ENCODE measurements at regions not wholly inside any gene's neighbourhood (a gene's known extent, or its start where the extent isn't known, plus 50 kb on each side); places are given as distances from the start of the nearest gene placed in this dataset.

DNA sequence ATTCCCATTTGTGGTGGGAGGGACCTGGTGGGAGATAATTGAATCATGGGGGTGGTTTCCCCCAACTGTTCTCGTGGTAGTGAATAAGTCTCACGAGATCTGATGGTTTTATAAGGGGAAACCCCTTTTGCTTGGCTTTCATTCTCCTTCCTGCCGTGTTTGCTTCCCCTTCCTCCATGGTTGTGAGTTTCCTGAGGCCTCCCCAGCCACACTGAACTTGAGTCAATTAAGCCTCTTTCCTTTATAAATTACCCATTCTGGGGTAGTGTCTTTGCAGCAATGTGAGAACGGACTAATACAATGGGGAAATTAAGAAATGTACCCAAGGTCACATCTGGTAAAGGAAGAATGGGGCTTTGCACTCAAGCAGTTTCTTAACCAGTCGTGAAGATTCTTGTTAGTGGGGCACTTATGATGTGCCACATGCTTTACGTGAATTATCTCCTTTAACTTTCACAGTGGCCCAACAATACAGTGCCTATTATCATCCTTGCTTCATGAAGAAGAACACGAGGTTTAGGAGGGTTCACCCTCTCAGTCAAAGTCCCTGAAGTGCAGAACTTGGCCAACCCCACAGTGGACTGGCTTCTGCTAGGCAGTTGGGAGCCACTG lies 234.3 kb downstream of the EFCAB11 start:
- Histone ChIP-seq H3K4me3 (no peak overlapping the region), H3K4me1 (peaks cover 0 to 65% (median 0%) of the 10 kb centered on the region in 12 donors), H3K36me3 (no peaks in the 10 kb centered on the region), H3K9me3 (no peaks in the 10 kb centered on the region), H3K27me3 (no peaks in the 10 kb centered on the region), H3K27ac (peak overlapping the region in 3 of 12 donors; percentile 24 to 93 (median 50))
- DNase-seq (no peak), ATAC-seq (no peak)
- intact Hi-C loops (cut with DNase I), result no loop called here
- 65 to 82% (median 77%) methylated on average over 7 of the region's 7 CpGs for WGBS, 4 donors
- TF ChIP-seq POLR2A (IDR thresholded peaks at IDR 0.05), result no peak
- TF ChIP-seq, protein P1, sequence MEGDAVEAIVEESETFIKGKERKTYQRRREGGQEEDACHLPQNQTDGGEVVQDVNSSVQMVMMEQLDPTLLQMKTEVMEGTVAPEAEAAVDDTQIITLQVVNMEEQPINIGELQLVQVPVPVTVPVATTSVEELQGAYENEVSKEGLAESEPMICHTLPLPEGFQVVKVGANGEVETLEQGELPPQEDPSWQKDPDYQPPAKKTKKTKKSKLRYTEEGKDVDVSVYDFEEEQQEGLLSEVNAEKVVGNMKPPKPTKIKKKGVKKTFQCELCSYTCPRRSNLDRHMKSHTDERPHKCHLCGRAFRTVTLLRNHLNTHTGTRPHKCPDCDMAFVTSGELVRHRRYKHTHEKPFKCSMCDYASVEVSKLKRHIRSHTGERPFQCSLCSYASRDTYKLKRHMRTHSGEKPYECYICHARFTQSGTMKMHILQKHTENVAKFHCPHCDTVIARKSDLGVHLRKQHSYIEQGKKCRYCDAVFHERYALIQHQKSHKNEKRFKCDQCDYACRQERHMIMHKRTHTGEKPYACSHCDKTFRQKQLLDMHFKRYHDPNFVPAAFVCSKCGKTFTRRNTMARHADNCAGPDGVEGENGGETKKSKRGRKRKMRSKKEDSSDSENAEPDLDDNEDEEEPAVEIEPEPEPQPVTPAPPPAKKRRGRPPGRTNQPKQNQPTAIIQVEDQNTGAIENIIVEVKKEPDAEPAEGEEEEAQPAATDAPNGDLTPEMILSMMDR (IDR thresholded peaks at IDR 0.05), result no peak

DNA sequence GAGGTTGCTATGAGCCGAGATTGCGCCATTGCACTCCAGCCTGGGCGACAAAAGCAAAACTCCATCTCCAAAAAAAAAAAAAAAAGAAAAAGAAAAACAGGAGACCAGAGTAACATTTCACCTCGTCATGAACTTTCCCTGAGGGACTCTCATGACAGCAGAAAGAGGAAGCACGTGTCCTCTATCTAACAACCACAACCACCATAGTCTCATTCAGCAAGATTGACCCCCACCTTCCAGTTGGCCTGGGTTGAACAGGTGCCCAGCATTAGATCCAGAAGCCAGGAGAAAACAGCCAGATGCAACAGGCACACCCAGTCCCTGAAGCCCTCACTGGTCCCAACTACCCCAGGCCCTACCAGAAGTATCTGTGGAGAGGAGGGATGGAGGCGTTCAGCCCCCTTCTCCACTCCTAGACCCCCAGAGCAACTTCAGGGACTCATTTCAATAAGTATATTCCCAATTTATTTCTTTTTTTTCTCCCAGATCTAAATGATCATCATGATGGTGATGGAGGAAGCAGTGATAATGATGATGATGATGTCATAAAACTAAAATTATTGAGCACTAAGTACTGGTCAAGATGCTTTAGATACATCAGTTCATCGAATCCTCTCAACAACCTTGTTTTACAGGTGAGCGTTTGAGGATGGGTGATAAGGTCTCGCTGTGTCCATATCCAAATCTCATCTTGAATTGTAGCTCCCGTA lies 235.0 kb downstream of the EFCAB11 start:
- Histone ChIP-seq H3K4me1 (peaks cover 0 to 59% (median 0%) of the 10 kb centered on the region in 12 donors), H3K4me3 (no peak overlapping the region), H3K9me3 (no peaks in the 10 kb centered on the region), H3K36me3 (no peaks in the 10 kb centered on the region), H3K27ac (peak overlapping the region in 1 of 12 donors; percentile 93), H3K27me3 (no peaks in the 10 kb centered on the region)
- WGBS, 4 donors, result 87 to 91% (median 90%) methylated on average over 10 of the region's 10 CpGs
- intact Hi-C loops (cut with DNase I), result no loop called here
- TF ChIP-seq, protein P1 (IDR thresholded peaks at IDR 0.05), result no peak
- TF ChIP-seq POLR2A (IDR thresholded peaks at IDR 0.05), result no peak
- peak in 2 of 4 donors; percentile 40 to 43 for ATAC-seq
- DNase-seq, result no peak

DNA sequence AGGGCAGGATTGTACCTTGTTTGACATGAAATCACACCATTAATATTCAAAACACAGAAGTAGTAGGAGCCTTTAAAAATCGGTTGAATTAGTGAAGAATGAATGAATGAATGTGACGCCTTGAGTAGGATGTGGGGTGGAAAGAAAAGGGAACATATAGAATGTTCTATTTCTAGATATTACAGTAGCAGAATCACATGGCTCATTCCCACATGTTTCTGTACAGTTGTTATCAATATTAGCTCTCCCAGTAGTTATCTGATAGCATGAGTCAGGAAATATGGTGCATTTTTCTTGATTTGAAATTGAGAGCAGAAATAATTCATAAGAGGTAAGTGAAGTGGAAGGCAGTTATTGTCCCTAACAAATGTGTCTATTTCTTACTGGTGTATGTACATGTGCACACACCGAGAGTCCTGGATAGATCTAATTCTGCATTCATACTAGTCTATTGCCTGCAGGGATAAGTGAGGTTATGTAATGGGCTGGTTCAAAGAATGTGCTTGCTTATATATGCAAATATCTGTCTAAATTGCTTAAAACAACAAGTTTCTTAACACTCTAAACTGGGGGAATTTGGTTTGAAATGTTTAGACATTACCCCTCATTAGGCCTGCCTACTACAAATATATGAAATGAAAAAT lies 245.4 kb downstream of the EFCAB11 start:
- no peak for TF ChIP-seq POLR2A (IDR thresholded peaks at IDR 0.05)
- TF ChIP-seq, protein P1 (IDR thresholded peaks at IDR 0.05), result no peak
- WGBS, 4 donors, result 86 to 91% (median 88%) methylated on average over 3 of the region's 3 CpGs
- intact Hi-C loops (cut with DNase I), result no loop called here

GRCh38 chr14:89707086-89707485 lies 247.4 kb downstream of the EFCAB11 start:
- 89 to 98% (median 96%) methylated on average over 2 of the region's 2 CpGs for WGBS, 4 donors
- H3K9me3 ChIP-seq, result peaks cover 0 to 8% (median 0%) of the 10 kb centered on the region in 12 donors
- DNase-seq, result no peak
- no peaks in the 10 kb centered on the region for H3K36me3 ChIP-seq
- peaks cover 0 to 11% (median 3%) of the 10 kb centered on the region in 12 donors for H3K4me1 ChIP-seq
- TF ChIP-seq, protein P1 (IDR thresholded peaks at IDR 0.05), result no peak
- TF ChIP-seq POLR2A (IDR thresholded peaks at IDR 0.05), result no peak
- no peaks in the 10 kb centered on the region for H3K27me3 ChIP-seq
- H3K4me3 ChIP-seq, result no peak overlapping the region
- intact Hi-C loops (cut with DNase I), result no loop called here
- H3K27ac ChIP-seq, result no peak overlapping the region
- no peak for ATAC-seq

More for the DNA sequence above, 245.4 kb downstream of the EFCAB11 start:
- H3K27me3 ChIP-seq, result no peaks in the 10 kb centered on the region
- peaks cover 0 to 7% (median 1%) of the 10 kb centered on the region in 12 donors for H3K9me3 ChIP-seq
- no peaks in the 10 kb centered on the region for H3K36me3 ChIP-seq
- peaks cover 0 to 8% (median 0%) of the 10 kb centered on the region in 12 donors for H3K4me1 ChIP-seq
- no peak for DNase-seq
- no peak overlapping the region for H3K4me3 ChIP-seq
- no peak for ATAC-seq
- H3K27ac ChIP-seq, result no peak overlapping the region

Data from heart left ventricle (tissue), 16 donors.